ENCODE measurements at regions not wholly inside any gene's neighbourhood (a gene's known extent, or its start where the extent isn't known, plus 50 kb on each side); places are given as distances from the start of the nearest gene placed in this dataset.

- no peak overlapping the region for H3K27ac ChIP-seq (ENCODE audit: low read length)
- ATAC-seq = no peak
- H3K4me1 ChIP-seq (ENCODE audit: control insufficient read depth, insufficient read depth, low read length) = no peaks in the 10 kb centered on the region
- H3K9me3 ChIP-seq (ENCODE audit: control insufficient read depth, insufficient read depth, low read depth, low read length) = no peaks in the 10 kb centered on the region
- BruUV-seq (replicated peaks) = no TSS peak
- H3K36me3 ChIP-seq (ENCODE audit: control insufficient read depth, insufficient read depth, low read length) = no peaks in the 10 kb centered on the region
- no peaks in the 10 kb centered on the region for H3K27me3 ChIP-seq (ENCODE audit: control insufficient read depth, insufficient read depth, low read length)
- H3K4me3 ChIP-seq (ENCODE audit: low read depth in 2 of 2, low read length in 2 of 2) = no peak overlapping the region
- TF ChIP-seq, protein P1, sequence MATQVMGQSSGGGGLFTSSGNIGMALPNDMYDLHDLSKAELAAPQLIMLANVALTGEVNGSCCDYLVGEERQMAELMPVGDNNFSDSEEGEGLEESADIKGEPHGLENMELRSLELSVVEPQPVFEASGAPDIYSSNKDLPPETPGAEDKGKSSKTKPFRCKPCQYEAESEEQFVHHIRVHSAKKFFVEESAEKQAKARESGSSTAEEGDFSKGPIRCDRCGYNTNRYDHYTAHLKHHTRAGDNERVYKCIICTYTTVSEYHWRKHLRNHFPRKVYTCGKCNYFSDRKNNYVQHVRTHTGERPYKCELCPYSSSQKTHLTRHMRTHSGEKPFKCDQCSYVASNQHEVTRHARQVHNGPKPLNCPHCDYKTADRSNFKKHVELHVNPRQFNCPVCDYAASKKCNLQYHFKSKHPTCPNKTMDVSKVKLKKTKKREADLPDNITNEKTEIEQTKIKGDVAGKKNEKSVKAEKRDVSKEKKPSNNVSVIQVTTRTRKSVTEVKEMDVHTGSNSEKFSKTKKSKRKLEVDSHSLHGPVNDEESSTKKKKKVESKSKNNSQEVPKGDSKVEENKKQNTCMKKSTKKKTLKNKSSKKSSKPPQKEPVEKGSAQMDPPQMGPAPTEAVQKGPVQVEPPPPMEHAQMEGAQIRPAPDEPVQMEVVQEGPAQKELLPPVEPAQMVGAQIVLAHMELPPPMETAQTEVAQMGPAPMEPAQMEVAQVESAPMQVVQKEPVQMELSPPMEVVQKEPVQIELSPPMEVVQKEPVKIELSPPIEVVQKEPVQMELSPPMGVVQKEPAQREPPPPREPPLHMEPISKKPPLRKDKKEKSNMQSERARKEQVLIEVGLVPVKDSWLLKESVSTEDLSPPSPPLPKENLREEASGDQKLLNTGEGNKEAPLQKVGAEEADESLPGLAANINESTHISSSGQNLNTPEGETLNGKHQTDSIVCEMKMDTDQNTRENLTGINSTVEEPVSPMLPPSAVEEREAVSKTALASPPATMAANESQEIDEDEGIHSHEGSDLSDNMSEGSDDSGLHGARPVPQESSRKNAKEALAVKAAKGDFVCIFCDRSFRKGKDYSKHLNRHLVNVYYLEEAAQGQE (IDR thresholded peaks at IDR 0.05; ENCODE audit: insufficient read depth in 1 of 2, low read depth in 2 of 2, low read length in 1 of 2) = no peak
- no peak for TF ChIP-seq POLR2AphosphoS5 (IDR thresholded peaks at IDR 0.05; ENCODE audit: low read depth, low read length)
- TF ChIP-seq TCF7L2 (IDR thresholded peaks at IDR 0.05; ENCODE audit: low read depth, low read length) = no peak
- TF ChIP-seq CTCF (IDR thresholded peaks at IDR 0.05) = no peak
- in situ Hi-C loops (cut with HindIII; ENCODE audit: low pct_unique_long_range_greater_than_20kb, low sequenced_read_pairs) = no loop called here
- intact Hi-C loops (cut with micrococcal nuclease; ENCODE audit: unreplicated experiment) = no loop called here
- ChIA-PET POLR2A (no interaction called here), CTCF (no interaction called here)
- no peak for DNase-seq (ENCODE audit: low read depth, low spot score)
Observed at GRCh38 chr4:115355329-115355728, 241.9 kb upstream of the NDST4 start.

DNA sequence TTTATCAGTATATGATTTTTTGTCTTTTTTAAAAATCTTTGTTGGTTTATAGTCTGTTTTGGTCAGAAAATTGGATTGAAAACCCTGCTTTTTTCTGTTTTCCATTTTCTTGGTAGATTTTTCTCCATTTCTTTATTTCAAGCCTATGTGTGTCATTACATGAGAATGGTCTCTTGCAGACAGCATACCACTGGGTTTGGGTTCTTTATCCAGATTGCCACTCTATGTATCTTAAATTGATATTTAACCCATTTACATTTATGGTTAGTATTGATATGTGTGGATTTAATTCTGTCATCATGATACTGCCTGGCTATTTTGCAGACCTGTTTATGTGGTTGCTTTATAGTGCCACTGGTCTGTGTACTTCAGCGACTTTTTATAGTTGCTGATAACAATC lies 239.9 kb upstream of the NDST4 start:
- Histone ChIP-seq H3K27me3 (ENCODE audit: control insufficient read depth, insufficient read depth, low read length) (no peaks in the 10 kb centered on the region), H3K4me1 (ENCODE audit: control insufficient read depth, insufficient read depth, low read length) (no peaks in the 10 kb centered on the region), H3K27ac (ENCODE audit: low read length) (no peak overlapping the region), H3K36me3 (ENCODE audit: control insufficient read depth, insufficient read depth, low read length) (no peaks in the 10 kb centered on the region), H3K4me3 (ENCODE audit: low read depth in 2 of 2, low read length in 2 of 2) (no peak overlapping the region), H3K9me3 (ENCODE audit: control insufficient read depth, insufficient read depth, low read depth, low read length) (no peaks in the 10 kb centered on the region)
- ATAC-seq (no peak), DNase-seq (ENCODE audit: low read depth, low spot score) (no peak)
- CTCF ChIA-PET = no interaction called here
- in situ Hi-C loops (cut with HindIII; ENCODE audit: low pct_unique_long_range_greater_than_20kb, low sequenced_read_pairs) = no loop called here
- no TSS peak for BruUV-seq (replicated peaks)
- POLR2A ChIA-PET = no interaction called here
- intact Hi-C loops (cut with micrococcal nuclease; ENCODE audit: unreplicated experiment) = no loop called here
- TF ChIP-seq, protein P1 (IDR thresholded peaks at IDR 0.05; ENCODE audit: insufficient read depth in 1 of 2, low read depth in 2 of 2, low read length in 1 of 2) = no peak
- no peak for TF ChIP-seq TCF7L2 (IDR thresholded peaks at IDR 0.05; ENCODE audit: low read depth, low read length)
- no peak for TF ChIP-seq SIN3A (IDR thresholded peaks at IDR 0.05; ENCODE audit: borderline replicate concordance, insufficient read depth, low read depth, low read length)
- TF ChIP-seq CTCF (IDR thresholded peaks at IDR 0.05) = no peak
- no peak for TF ChIP-seq POLR2AphosphoS5 (IDR thresholded peaks at IDR 0.05; ENCODE audit: low read depth, low read length)
